SK-N-SH (cell line): ENCODE measurements at regions not wholly inside any gene's neighbourhood (a gene's known extent, or its start where the extent isn't known, plus 50 kb on each side); places are given as distances from the start of the nearest gene placed in this dataset.

Source experiments
- CTCF ChIA-PET: fragments of 300-600, 350-600 bp; formaldehyde crosslinking; extraction: SDS; loops from one replicate; lab custom pipeline; 2021; lab: Yijun Ruan, JAX
- POLR2A ChIA-PET: fragments of 350-600 bp; sonication (Branson Sonifier 250); formaldehyde crosslinking; extraction: SDS; loops from one replicate; lab custom pipeline; 2020; ENCODE audit warnings: antibody characterized with exemption, inconsistent platforms; lab: Yijun Ruan, JAX
- DNase-seq: peaks from one replicate; pipeline ENCODE4 v3.0.0; 2012
- H2AFZ ChIP-seq: fragments of 200-600 bp; sonication (generic); 2 replicates; pipeline ENCODE4 v1.8.1; 2016; ENCODE audit warnings: antibody characterized with exemption, mild to moderate bottlenecking, low read depth
- H3F3A ChIP-seq: fragments of 200-600 bp; sonication (generic); replicated peaks from 2 replicates; pipeline ENCODE3; 2016; ENCODE audit warnings: antibody characterized with exemption, mild to moderate bottlenecking; ENCODE audit not compliant: insufficient read depth
- H3K27ac ChIP-seq, 2 experiments: fragments of 200-500 bp in 1 of 2; fragments of 200-600 bp in 1 of 2; sonication (Bioruptor generic) in 1 of 2; sonication (generic), shearing (Covaris generic) in 1 of 2; 2 replicates each; pipeline versions ENCODE4 v1.5.1 to v1.6.1; 2014 to 2016; ENCODE audit warnings: low read depth in 2 of 2, inconsistent platforms in 1 of 2, low read length in 1 of 2, mild to moderate bottlenecking in 1 of 2, mixed read lengths in 1 of 2
- H3K27me3 ChIP-seq: fragments of 200-600 bp; sonication (generic), shearing (Covaris generic); 2 replicates; pipeline ENCODE4 v1.6.1; 2016; ENCODE audit warnings: mixed run types; ENCODE audit not compliant: insufficient read depth
- H3K36me3 ChIP-seq, 2 experiments: fragments of 200-500 bp in 1 of 2; fragments of 200-600 bp in 1 of 2; sonication (Bioruptor generic) in 1 of 2; sonication (generic) in 1 of 2; replicated peaks in 1 of 2; 2 replicates each; pipeline versions ENCODE3 to v1.5.1; 2014 to 2016; ENCODE audit warnings: low read length in 1 of 2, mild to moderate bottlenecking in 1 of 2; ENCODE audit not compliant: insufficient read depth in 2 of 2, control insufficient read depth in 1 of 2
- H3K4me1 ChIP-seq, 2 experiments: fragments of 200-500 bp in 1 of 2; fragments of 200-600 bp in 1 of 2; sonication (Bioruptor generic) in 1 of 2; sonication (generic), shearing (Covaris generic) in 1 of 2; 2 replicates each; pipeline versions ENCODE4 v1.5.1 to v1.6.1; 2014 to 2016; ENCODE audit warnings: low read depth in 1 of 2, low read length in 1 of 2, mixed run types in 1 of 2; ENCODE audit not compliant: insufficient read depth in 2 of 2, control insufficient read depth in 1 of 2
- H3K4me2 ChIP-seq: fragments of 200-600 bp; sonication (generic), shearing (Covaris generic); 2 replicates; pipeline ENCODE4 v1.6.1; 2017; ENCODE audit warnings: mixed run types
- H3K4me3 ChIP-seq, 2 experiments: fragments of 200-500 bp in 1 of 2; fragments of 200-600 bp in 1 of 2; sonication (Bioruptor generic) in 1 of 2; sonication (generic), shearing (Covaris generic) in 1 of 2; 2 replicates each; pipeline versions ENCODE4 v1.5.1 to v1.8.1; 2014 to 2016; ENCODE audit warnings: low read depth in 2 of 2, inconsistent platforms in 1 of 2, low read length in 1 of 2, mild to moderate bottlenecking in 1 of 2, mixed read lengths in 1 of 2, moderate library complexity in 1 of 2
- H3K79me2 ChIP-seq: fragments of 200-600 bp; sonication (generic); 2 replicates; pipeline ENCODE4 v1.8.1; 2017; ENCODE audit warnings: mild to moderate bottlenecking; ENCODE audit not compliant: insufficient read depth
- H3K9ac ChIP-seq: fragments of 200-600 bp; sonication (generic); 2 replicates; pipeline ENCODE4 v1.6.1; 2017; ENCODE audit warnings: mixed run types
- H3K9me2 ChIP-seq: fragments of 200-600 bp; sonication (generic); 2 replicates; pipeline ENCODE4 v1.6.1; 2017; ENCODE audit warnings: mixed run types
- H3K9me3 ChIP-seq: fragments of 200-600 bp; sonication (generic); 2 replicates; pipeline ENCODE4 v1.6.1; 2017; ENCODE audit warnings: mixed run types, mild to moderate bottlenecking, moderate library complexity
- H4K20me1 ChIP-seq: fragments of 200-600 bp; sonication (generic); 2 replicates; pipeline ENCODE4 v1.6.1; 2017; ENCODE audit warnings: mild to moderate bottlenecking, mixed run types; ENCODE audit not compliant: insufficient read depth
- CTCF ChIP-seq: fragments of 200-600 bp; sonication (generic); IDR thresholded peaks from 2 replicates; pipeline ENCODE4 v1.6.1; 2017; ENCODE audit warnings: antibody characterized with exemption, mild to moderate bottlenecking, moderate library complexity
- ELF1 ChIP-seq: IDR thresholded peaks from 2 replicates; pipeline ENCODE4 v1.4.0; 2012
- FOXM1 ChIP-seq: IDR thresholded peaks from 2 replicates; pipeline ENCODE4 v1.4.0; 2012; ENCODE audit warnings: low read depth, mild to moderate bottlenecking
- GABPA ChIP-seq: IDR thresholded peaks from 2 replicates; pipeline ENCODE4 v1.4.0; 2012; ENCODE audit warnings: low read depth, mild to moderate bottlenecking
- GATA2 ChIP-seq: sonication (generic); formaldehyde crosslinking; IDR thresholded peaks from 2 replicates; pipeline ENCODE4 v1.5.0; 2020; ENCODE audit warnings: mild to moderate bottlenecking, missing genetic modification reagents
- MXI1 ChIP-seq: IDR thresholded peaks from 2 replicates; pipeline ENCODE4 v1.6.1; 2012; ENCODE audit warnings: mild to moderate bottlenecking, low read depth, low read length, improper control_type of control experiment
- NRF1 ChIP-seq: IDR thresholded peaks from 2 replicates; pipeline ENCODE4 v1.6.1; 2012; ENCODE audit warnings: low read depth, mild to moderate bottlenecking, low read length
- RAD21 ChIP-seq: IDR thresholded peaks from 2 replicates; pipeline ENCODE4 v1.6.1; 2012; ENCODE audit warnings: mild to moderate bottlenecking, low read length
- RCOR1 ChIP-seq: fragments of 150-350 bp; IDR thresholded peaks from 2 replicates; pipeline ENCODE4 v1.6.1; 2017; ENCODE audit warnings: antibody characterized with exemption, low read length
- REST ChIP-seq: IDR thresholded peaks from 2 replicates; pipeline ENCODE4 v1.6.1; 2012; ENCODE audit warnings: mild to moderate bottlenecking, low read depth, low read length, moderate library complexity
- RFX5 ChIP-seq: IDR thresholded peaks from 2 replicates; pipeline ENCODE4 v1.6.1; 2012; ENCODE audit warnings: mild to moderate bottlenecking, improper control_type of control experiment, low read length
- RXRA ChIP-seq: IDR thresholded peaks from 2 replicates; pipeline ENCODE4 v1.4.0; 2012; ENCODE audit warnings: low read depth, mild to moderate bottlenecking, borderline replicate concordance
- SIN3A ChIP-seq: IDR thresholded peaks from 2 replicates; pipeline ENCODE4 v1.6.1; 2012; ENCODE audit warnings: low read depth, mild to moderate bottlenecking, low read length, moderate library complexity, borderline replicate concordance
- TAF1 ChIP-seq: IDR thresholded peaks from 2 replicates; pipeline ENCODE4 v1.6.1; 2012; ENCODE audit warnings: low read depth, mild to moderate bottlenecking, low read length, moderate library complexity, borderline replicate concordance
- WGBS: methylation state at CpG from one replicate; pipeline ENCODE4 v1.1.6; 2017; ENCODE audit warnings: low lambda C conversion rate; 5-methylcytosine and 5-hydroxymethylcytosine counted together
- TF ChIP-seq, protein P1 (sequence below): fragments of 150-350 bp; IDR thresholded peaks from 2 replicates; pipeline ENCODE4 v1.6.1; 2016; ENCODE audit warnings: mild to moderate bottlenecking, low read depth, low read length

GRCh38 chr16:66161269-66161668 is 205.2 kb upstream of the CDH5 start:
- no peaks in the 10 kb centered on the region for H3F3A ChIP-seq
- H4K20me1 ChIP-seq = no peaks in the 10 kb centered on the region
- H3K9ac ChIP-seq = no peak overlapping the region
- POLR2A ChIA-PET = no interaction called here
- no peaks in the 10 kb centered on the region for H3K9me2 ChIP-seq
- TF ChIP-seq RXRA (no peak), MXI1 (no peak), FOXM1 (no peak), ELF1 (no peak), NRF1 (no peak), RCOR1 (no peak), REST (no peak), GATA2 (CRISPR knock-in tag) (no peak), TAF1 (no peak), GABPA (no peak), RFX5 (no peak), SIN3A (no peak)
- TF ChIP-seq, protein P1, sequence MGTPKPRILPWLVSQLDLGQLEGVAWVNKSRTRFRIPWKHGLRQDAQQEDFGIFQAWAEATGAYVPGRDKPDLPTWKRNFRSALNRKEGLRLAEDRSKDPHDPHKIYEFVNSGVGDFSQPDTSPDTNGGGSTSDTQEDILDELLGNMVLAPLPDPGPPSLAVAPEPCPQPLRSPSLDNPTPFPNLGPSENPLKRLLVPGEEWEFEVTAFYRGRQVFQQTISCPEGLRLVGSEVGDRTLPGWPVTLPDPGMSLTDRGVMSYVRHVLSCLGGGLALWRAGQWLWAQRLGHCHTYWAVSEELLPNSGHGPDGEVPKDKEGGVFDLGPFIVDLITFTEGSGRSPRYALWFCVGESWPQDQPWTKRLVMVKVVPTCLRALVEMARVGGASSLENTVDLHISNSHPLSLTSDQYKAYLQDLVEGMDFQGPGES = no peak
- no peaks in the 10 kb centered on the region for H3K9me3 ChIP-seq
- H3K4me1 ChIP-seq = peaks cover 0 to 4% of the 10 kb centered on the region in 2 experiments; a peak in 1 of 4 replicates
- DNase-seq = no peak
- H3K4me2 ChIP-seq = no peak overlapping the region
- no peak overlapping the region for H2AFZ ChIP-seq
- H3K4me3 ChIP-seq = no peak overlapping the region
- H3K79me2 ChIP-seq = no peaks in the 10 kb centered on the region
- H3K27me3 ChIP-seq = no peaks in the 10 kb centered on the region
- no peaks in the 10 kb centered on the region for H3K36me3 ChIP-seq
- 58% methylated on average over 3 of the region's 3 CpGs for WGBS
- H3K27ac ChIP-seq = no peak overlapping the region
- CTCF ChIA-PET = no interaction called here

DNA sequence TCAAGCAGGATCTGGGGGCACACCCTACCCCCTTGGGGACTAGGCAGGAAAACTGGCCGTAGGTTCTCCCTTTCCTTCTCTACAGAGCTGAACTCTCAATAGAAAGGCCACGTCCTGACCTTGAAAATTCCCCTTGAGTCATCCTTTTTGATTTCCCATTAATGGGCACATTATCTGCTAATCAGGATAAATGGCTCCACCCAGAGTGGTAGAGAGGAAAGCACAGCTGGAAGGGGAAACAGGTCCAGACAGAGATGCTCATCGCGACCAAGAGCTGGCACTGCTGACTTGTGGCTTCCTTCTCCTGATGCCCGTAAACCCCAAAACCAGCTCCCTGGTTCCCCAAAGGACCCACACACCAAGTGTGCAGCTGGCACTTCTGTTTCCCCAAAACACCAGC is 206.5 kb upstream of the CDH5 start:
- ChIA-PET CTCF (interaction anchor here (1.2 kb wide), 1 partner anchor 8 kb away, joined by 3 read pairs; no protein-coding TSS in a partner anchor), POLR2A (no interaction called here)
- H4K20me1 ChIP-seq = no peaks in the 10 kb centered on the region
- no peak for DNase-seq
- H3K4me1 ChIP-seq = peaks cover 0 to 4% of the 10 kb centered on the region in 2 experiments; a peak in 1 of 4 replicates
- no peaks in the 10 kb centered on the region for H3K9me2 ChIP-seq
- H3K4me2 ChIP-seq = no peak overlapping the region
- no peaks in the 10 kb centered on the region for H3K36me3 ChIP-seq
- no peaks in the 10 kb centered on the region for H3K9me3 ChIP-seq
- no peaks in the 10 kb centered on the region for H3K79me2 ChIP-seq
- no peak overlapping the region for H3K27ac ChIP-seq
- TF ChIP-seq NRF1 = no peak
- peak; percentile 30; the same call in 1 of the 2 replicates for TF ChIP-seq CTCF
- peak; percentile 38 for TF ChIP-seq RAD21
- H3K4me3 ChIP-seq = no peak overlapping the region
- H3F3A ChIP-seq = no peaks in the 10 kb centered on the region
- H2AFZ ChIP-seq = no peak overlapping the region
- H3K27me3 ChIP-seq = no peaks in the 10 kb centered on the region
- H3K9ac ChIP-seq = no peak overlapping the region
- 57% methylated on average over 5 of the region's 5 CpGs for WGBS
